H1 (cell line): ENCODE measurements at regions not wholly inside any gene's neighbourhood (a gene's known extent, or its start where the extent isn't known, plus 50 kb on each side); places are given as distances from the start of the nearest gene placed in this dataset.

ENCODE experiments used
- NRF1 ChIP-seq: IDR thresholded peaks from 2 replicates; pipeline ENCODE4 v1.6.1; 2011; ENCODE audit warnings: mild to moderate bottlenecking, low read depth, low read length, improper control_type of control experiment
- RXRA ChIP-seq: IDR thresholded peaks from 2 replicates; pipeline ENCODE4 v1.6.1; 2011; ENCODE audit warnings: low read depth, mild to moderate bottlenecking, low read length, moderate library complexity; ENCODE audit not compliant: insufficient read depth
- SUZ12 ChIP-seq: fragments of 200-600 bp; sonication (generic); IDR thresholded peaks from 2 replicates; pipeline ENCODE4 v1.6.1; 2012; ENCODE audit warnings: mild to moderate bottlenecking, inconsistent platforms, low read length, moderate library complexity, mixed read lengths

- TF ChIP-seq SUZ12 (no peak), NRF1 (no peak), RXRA (no peak)
Observed at GRCh38 chr10:129030996-129031843, 435.8 kb upstream of the MGMT start (continued).
